H9 (cell line): ENCODE measurements at regions not wholly inside any gene's neighbourhood (a gene's known extent, or its start where the extent isn't known, plus 50 kb on each side); places are given as distances from the start of the nearest gene placed in this dataset.

ENCODE experiments used
- DNase-seq: peaks from one replicate; pipeline ENCODE4 v3.0.0-alpha.2; 2017
- H2AFZ ChIP-seq: one replicate; pipeline ENCODE4 v1.6.1; 2013; ENCODE audit warnings: mild to moderate bottlenecking, low read length, control low read depth, moderate library complexity
- H2AK5ac ChIP-seq: 2 replicates; pipeline ENCODE4 v1.6.1; 2013; ENCODE audit warnings: low read length, control low read depth, mixed read lengths; ENCODE audit not compliant: insufficient read length
- H2BK120ac ChIP-seq: one replicate; pipeline ENCODE4 v1.6.1; 2013; ENCODE audit warnings: low read depth, mild to moderate bottlenecking, low read length, control low read depth, inconsistent platforms; ENCODE audit not compliant: poor library complexity, severe bottlenecking
- H2BK12ac ChIP-seq: 2 replicates; pipeline ENCODE4 v1.6.1; 2013; ENCODE audit warnings: low read length, control low read depth, mixed read lengths, low read depth; ENCODE audit not compliant: insufficient read length
- H2BK15ac ChIP-seq: 2 replicates; pipeline ENCODE4 v1.6.1; 2013; ENCODE audit warnings: low read depth, low read length, control low read depth
- H2BK20ac ChIP-seq: one replicate; pipeline ENCODE4 v1.6.1; 2013; ENCODE audit warnings: low read depth, mild to moderate bottlenecking, low read length, control low read depth, inconsistent platforms; ENCODE audit not compliant: poor library complexity, severe bottlenecking
- H2BK5ac ChIP-seq: 2 replicates; pipeline ENCODE4 v1.6.1; 2013; ENCODE audit warnings: low read length, control low read depth, mixed read lengths; ENCODE audit not compliant: insufficient read length
- H3K14ac ChIP-seq: 2 replicates; pipeline ENCODE4 v1.6.1; 2013; ENCODE audit warnings: low read length, control low read depth; ENCODE audit not compliant: insufficient read depth
- H3K18ac ChIP-seq: 2 replicates; pipeline ENCODE4 v1.6.1; 2013; ENCODE audit warnings: low read depth, mild to moderate bottlenecking, mixed read lengths, low read length, control low read depth; ENCODE audit not compliant: insufficient read length
- H3K23ac ChIP-seq: 2 replicates; pipeline ENCODE4 v1.6.1; 2013; ENCODE audit warnings: low read length, control low read depth, mixed read lengths, low read depth; ENCODE audit not compliant: insufficient read length
- H3K23me2 ChIP-seq: 2 replicates; pipeline ENCODE4 v1.6.1; 2013; ENCODE audit warnings: low read depth, mild to moderate bottlenecking, mixed read lengths, low read length, control low read depth; ENCODE audit not compliant: insufficient read length, poor library complexity, severe bottlenecking
- H3K27ac ChIP-seq: 2 replicates; pipeline ENCODE4 v1.5.1; 2013; ENCODE audit warnings: low read length, control low read depth, mixed read lengths, low read depth; ENCODE audit not compliant: insufficient read length
- H3K27me3 ChIP-seq: 2 replicates; pipeline ENCODE4 v1.6.1; 2013; ENCODE audit warnings: low read length, control low read depth, inconsistent platforms; ENCODE audit not compliant: insufficient read depth
- H3K4ac ChIP-seq: 2 replicates; pipeline ENCODE4 v1.6.1; 2013; ENCODE audit warnings: low read depth, mild to moderate bottlenecking, control low read depth, inconsistent platforms, low read length, moderate library complexity
- H3K4me1 ChIP-seq: 2 replicates; pipeline ENCODE4 v1.6.1; 2013; ENCODE audit warnings: low read length, control low read depth, inconsistent platforms; ENCODE audit not compliant: insufficient read depth
- H3K4me2 ChIP-seq: 2 replicates; pipeline ENCODE4 v1.6.1; 2013; ENCODE audit warnings: low read length, control low read depth, mixed read lengths; ENCODE audit not compliant: insufficient read length, insufficient read depth
- H3K56ac ChIP-seq: 2 replicates; pipeline ENCODE4 v1.6.1; 2013; ENCODE audit warnings: low read depth, mild to moderate bottlenecking, mixed read lengths, low read length, control low read depth; ENCODE audit not compliant: insufficient read length
- H3K79me1 ChIP-seq: 2 replicates; pipeline ENCODE4 v1.6.1; 2013; ENCODE audit warnings: low read depth, mild to moderate bottlenecking, moderate library complexity, low read length, control low read depth, inconsistent platforms; ENCODE audit not compliant: insufficient read depth, poor library complexity, severe bottlenecking
- H3K79me2 ChIP-seq: 2 replicates; pipeline ENCODE4 v1.6.1; 2013; ENCODE audit warnings: low read length, control low read depth, inconsistent platforms; ENCODE audit not compliant: insufficient read depth
- H3K9ac ChIP-seq: 2 replicates; pipeline ENCODE4 v1.6.1; 2013; ENCODE audit warnings: low read length, control low read depth, mixed read lengths; ENCODE audit not compliant: insufficient read length; ENCODE audit errors: extremely low read depth
- H3K9me3 ChIP-seq: one replicate; pipeline ENCODE4 v1.6.1; 2013; ENCODE audit warnings: low read depth, low read length, inconsistent platforms; ENCODE audit not compliant: control insufficient read depth
- H3T11ph ChIP-seq: one replicate; pipeline ENCODE4 v1.6.1; 2013; ENCODE audit warnings: mild to moderate bottlenecking, low read length, control low read depth, inconsistent platforms
- H4K20me1 ChIP-seq: one replicate; pipeline ENCODE4 v1.6.1; 2013; ENCODE audit not compliant: control insufficient read depth, insufficient read length, insufficient read depth
- H4K5ac ChIP-seq: 2 replicates; pipeline ENCODE4 v1.6.1; 2013; ENCODE audit warnings: low read depth, mild to moderate bottlenecking, mixed read lengths, low read length, control low read depth; ENCODE audit not compliant: insufficient read length
- H4K8ac ChIP-seq: replicated peaks from 2 replicates; pipeline ENCODE4 v1.6.1; 2013; ENCODE audit warnings: low read length, control low read depth, mixed read lengths, low read depth; ENCODE audit not compliant: insufficient read length
- H4K91ac ChIP-seq: 2 replicates; pipeline ENCODE4 v1.6.1; 2013; ENCODE audit warnings: low read depth, mild to moderate bottlenecking, moderate library complexity, mixed read lengths, low read length, control low read depth; ENCODE audit not compliant: insufficient read length
- H3K27ac Mint-ChIP-seq, 3 experiments: 2 replicates in 2 of 3; 3 replicates in 1 of 3; pipeline ENCODE4 v1.8.0; 2020 to 2021; ENCODE audit warnings: mixed read lengths in 3 of 3, mild to moderate bottlenecking in 1 of 3, moderate library complexity in 1 of 3
- H3K27me3 Mint-ChIP-seq: 2 replicates; pipeline ENCODE4 v1.8.0; 2021; ENCODE audit warnings: low read depth, mild to moderate bottlenecking, moderate library complexity, mixed read lengths
- H3K36me3 Mint-ChIP-seq, 3 experiments: 2 replicates in 2 of 3; 3 replicates in 1 of 3; pipeline ENCODE4 v1.8.0; 2020 to 2021; ENCODE audit warnings: low read depth in 3 of 3, mixed read lengths in 3 of 3; ENCODE audit not compliant: insufficient read depth in 1 of 3
- H3K4me1 Mint-ChIP-seq, 2 experiments: 2 replicates each; pipeline ENCODE4 v1.8.0; 2020; ENCODE audit warnings: mixed read lengths in 2 of 2
- H3K4me3 Mint-ChIP-seq, 2 experiments: 2 replicates in 1 of 2; 3 replicates in 1 of 2; pipeline ENCODE4 v1.8.0; 2020 to 2021; ENCODE audit warnings: mild to moderate bottlenecking in 2 of 2, mixed read lengths in 2 of 2, moderate library complexity in 1 of 2
- H3K9me3 Mint-ChIP-seq, 2 experiments: 2 replicates in 1 of 2; 3 replicates in 1 of 2; pipeline ENCODE4 v1.8.0; 2020; ENCODE audit warnings: mild to moderate bottlenecking in 2 of 2, mixed read lengths in 2 of 2, moderate library complexity in 1 of 2
- WGBS: extraction: QIAGEN DNeasy Blood & Tissue Kit; methylation state at CpG from one replicate; pipeline ENCODE4 v1.1.7; 2013; ENCODE audit warnings: missing lambda C conversion rate, low lambda C conversion rate, mixed read lengths; ENCODE audit not compliant: insufficient read length; ENCODE audit errors: extremely low coverage; 5-methylcytosine and 5-hydroxymethylcytosine counted together
- TF ChIP-seq, protein P1 (sequence below): fragments of 200-600 bp; sonication (generic); conservative IDR thresholded peaks from 3 replicates; pipeline ENCODE4 v1.8.0; 2021; ENCODE audit warnings: antibody characterized with exemption, mild to moderate bottlenecking

DNA sequence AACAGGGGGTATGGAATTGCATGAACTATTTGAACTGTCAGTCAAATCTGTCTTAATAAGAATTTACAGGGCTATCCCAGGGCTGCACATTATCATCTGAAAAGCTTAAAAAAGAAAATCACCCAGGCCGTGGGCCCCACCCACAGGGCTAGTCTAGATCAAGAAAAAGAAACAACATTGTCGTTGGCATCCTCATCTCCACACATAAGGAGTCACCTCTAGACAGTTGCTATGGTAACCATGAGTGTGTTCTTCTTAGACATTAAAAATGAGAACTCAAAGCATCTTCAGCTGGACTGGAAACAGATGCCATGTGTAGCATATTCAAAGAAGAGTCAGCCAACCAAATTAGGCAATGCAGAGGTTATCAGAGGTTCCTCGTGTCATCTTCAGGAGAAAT lies 72.3 kb upstream of the CPO start:
- Histone ChIP-seq H3K23me2 (no peaks in the 10 kb centered on the region), H3K9ac (no peak overlapping the region), H2AFZ (no peak overlapping the region), H4K91ac (no peak overlapping the region), H3T11ph (no peak overlapping the region), H4K8ac (no peak overlapping the region), H3K9me3 (no peaks in the 10 kb centered on the region), H3K23ac (no peak overlapping the region), H3K14ac (no peak overlapping the region), H3K4ac (no peak overlapping the region), H2BK12ac (no peak overlapping the region), H2BK5ac (no peak overlapping the region), H3K56ac (no peak overlapping the region), H3K4me1 (peaks cover 2% of the 10 kb centered on the region; the same call in 1 of the 2 replicates), H3K18ac (no peak overlapping the region), H3K79me1 (no peaks in the 10 kb centered on the region), H3K4me2 (no peak overlapping the region), H2AK5ac (no peak overlapping the region), H2BK20ac (no peak overlapping the region), H2BK120ac (no peak overlapping the region), H2BK15ac (no peak overlapping the region), H4K5ac (no peak overlapping the region), H3K79me2 (no peaks in the 10 kb centered on the region), H3K27ac (no peak overlapping the region), H3K27me3 (no peaks in the 10 kb centered on the region), H4K20me1 (no peaks in the 10 kb centered on the region)
- TF ChIP-seq, protein P1, sequence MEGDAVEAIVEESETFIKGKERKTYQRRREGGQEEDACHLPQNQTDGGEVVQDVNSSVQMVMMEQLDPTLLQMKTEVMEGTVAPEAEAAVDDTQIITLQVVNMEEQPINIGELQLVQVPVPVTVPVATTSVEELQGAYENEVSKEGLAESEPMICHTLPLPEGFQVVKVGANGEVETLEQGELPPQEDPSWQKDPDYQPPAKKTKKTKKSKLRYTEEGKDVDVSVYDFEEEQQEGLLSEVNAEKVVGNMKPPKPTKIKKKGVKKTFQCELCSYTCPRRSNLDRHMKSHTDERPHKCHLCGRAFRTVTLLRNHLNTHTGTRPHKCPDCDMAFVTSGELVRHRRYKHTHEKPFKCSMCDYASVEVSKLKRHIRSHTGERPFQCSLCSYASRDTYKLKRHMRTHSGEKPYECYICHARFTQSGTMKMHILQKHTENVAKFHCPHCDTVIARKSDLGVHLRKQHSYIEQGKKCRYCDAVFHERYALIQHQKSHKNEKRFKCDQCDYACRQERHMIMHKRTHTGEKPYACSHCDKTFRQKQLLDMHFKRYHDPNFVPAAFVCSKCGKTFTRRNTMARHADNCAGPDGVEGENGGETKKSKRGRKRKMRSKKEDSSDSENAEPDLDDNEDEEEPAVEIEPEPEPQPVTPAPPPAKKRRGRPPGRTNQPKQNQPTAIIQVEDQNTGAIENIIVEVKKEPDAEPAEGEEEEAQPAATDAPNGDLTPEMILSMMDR, result no peak
- WGBS, result no CpG with 5 or more reads among the region's 3 CpGs
- Mint-ChIP-seq H3K27ac (no peak overlapping the region), H3K9me3 (no peaks in the 10 kb centered on the region), H3K4me1 (peaks cover 11 to 13% of the 10 kb centered on the region in 2 experiments), H3K4me3 (no peak overlapping the region), H3K27me3 (no peaks in the 10 kb centered on the region), H3K36me3 (no peaks in the 10 kb centered on the region)
- no peak for DNase-seq
